ENCODE measurements at regions not wholly inside any gene's neighbourhood (a gene's known extent, or its start where the extent isn't known, plus 50 kb on each side); places are given as distances from the start of the nearest gene placed in this dataset.

- TF ChIP-seq CTCF (conservative IDR thresholded peaks at IDR 0.05) (no peak), ZFX (IDR thresholded peaks at IDR 0.05) (no peak)
Measured at GRCh38 chr6:4412488-4412887, 277.1 kb upstream of the ECI2 start.
